Left renal pelvis (tissue), 4 donors: ENCODE measurements at regions not wholly inside any gene's neighbourhood (a gene's known extent, or its start where the extent isn't known, plus 50 kb on each side); places are given as distances from the start of the nearest gene placed in this dataset.
A peak's percentile ranks its signal among the peaks of the same experiment; 100 is the strongest.
"Not testable (repeated sequence)": the region's sequence is repeated elsewhere in the genome, so short reads cannot be mapped to it uniquely, and the experiment has no call there.

ENCODE experiments used
- DNase-seq, 4 donors: peaks; one replicate each; pipeline ENCODE4 v3.0.0-alpha.2; 2013; ENCODE audit warnings: low read depth in 4 of 4, low spot score in 3 of 4

DNA sequence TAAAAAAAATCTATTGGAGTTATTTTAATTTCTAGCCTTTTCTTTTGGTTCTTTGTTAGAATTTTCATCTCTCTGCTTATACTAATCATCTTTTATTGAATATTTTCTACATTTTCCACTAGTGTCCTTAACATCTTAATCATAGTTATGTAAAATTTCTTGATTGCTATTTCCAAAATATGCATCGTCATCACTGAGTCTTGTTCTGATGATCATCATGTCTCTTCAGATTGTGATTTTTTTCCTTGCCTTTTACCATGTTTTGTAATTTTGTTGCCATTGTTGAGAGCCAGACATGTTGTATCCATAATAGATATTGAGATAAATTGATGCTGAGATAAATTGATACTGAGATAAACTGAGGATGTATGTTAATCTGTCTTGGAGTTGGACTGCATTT is 919.1 kb upstream of the FOXG1 start:
- not testable (repeated sequence) for DNase-seq

DNA sequence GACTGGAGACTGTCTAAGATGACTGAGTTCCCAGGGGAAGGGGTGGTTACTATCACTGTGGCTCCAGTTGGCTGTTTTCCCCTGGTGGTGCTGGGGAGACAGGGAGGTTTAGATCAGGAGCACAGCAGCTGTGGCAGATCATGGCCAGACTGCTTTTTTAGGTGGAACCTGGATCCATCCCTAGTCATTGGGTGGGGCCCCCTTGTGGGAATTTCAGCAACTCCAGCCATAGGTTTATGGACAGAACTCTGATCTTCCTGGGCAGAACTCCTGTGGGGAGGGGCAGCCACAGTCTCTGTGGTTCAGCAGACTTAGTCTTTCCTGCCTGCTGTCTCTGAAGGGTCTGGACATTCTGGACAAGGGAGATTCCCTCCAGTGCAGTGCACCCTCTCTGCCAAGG is 917.4 kb upstream of the FOXG1 start:
- DNase-seq: not testable (repeated sequence)

DNA sequence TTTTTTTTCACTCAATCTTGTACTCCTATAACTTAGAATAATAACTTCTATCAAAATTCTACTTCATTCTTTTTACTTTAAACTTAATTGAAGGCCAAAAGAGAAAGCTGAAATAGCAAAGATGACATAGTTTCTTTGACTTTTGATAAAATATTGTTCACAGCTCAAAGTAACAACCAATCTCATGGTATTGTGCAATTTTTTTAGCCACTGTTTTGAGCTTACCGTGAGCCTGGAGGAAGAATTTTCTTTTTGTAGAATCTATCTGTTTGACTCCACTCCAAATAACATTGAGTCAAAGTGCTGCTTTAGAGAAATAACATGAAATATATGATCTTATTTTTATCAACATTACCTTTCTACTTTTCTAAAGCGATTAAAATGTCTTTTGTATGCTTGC is 903.9 kb upstream of the FOXG1 start:
- DNase-seq: no peak

DNA sequence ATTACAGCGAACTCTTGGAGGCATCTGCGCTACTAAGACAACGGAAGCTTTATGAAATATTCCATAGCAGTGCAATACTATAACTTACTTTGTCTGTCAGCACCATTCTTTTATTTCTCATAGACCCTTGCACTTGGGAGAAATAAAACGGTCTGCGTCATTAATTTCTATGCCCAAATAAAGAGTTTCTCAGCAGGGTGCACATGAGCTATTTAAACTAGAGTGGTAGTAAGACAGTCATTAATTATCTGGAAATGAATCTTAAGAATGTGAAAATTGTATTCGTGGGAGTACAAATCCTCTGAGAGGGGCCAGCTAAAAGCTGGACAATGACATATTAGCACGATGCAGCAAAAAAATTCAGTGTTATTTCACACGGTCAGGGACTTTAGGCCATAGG is 903.4 kb upstream of the FOXG1 start:
- peak in 1 of 4 donors; percentile 12 for DNase-seq

DNA sequence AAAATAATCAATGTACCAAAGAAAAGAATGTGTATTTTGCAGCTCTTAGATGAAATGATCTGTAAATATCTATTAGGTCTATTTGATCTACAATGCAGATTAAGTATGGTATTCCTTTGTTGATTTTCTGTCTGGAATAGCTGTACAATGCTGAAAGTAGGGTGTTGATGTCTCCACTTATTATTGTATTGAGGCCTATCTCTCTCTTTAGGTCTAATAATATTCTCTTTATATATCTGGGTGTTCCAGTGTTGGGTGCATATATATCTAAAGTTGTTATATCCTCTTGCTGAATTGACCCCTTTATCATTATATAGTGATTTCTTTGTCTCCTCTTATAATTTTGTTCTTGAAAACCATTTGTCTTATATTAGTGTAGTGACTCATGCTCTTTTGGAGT is 885.5 kb upstream of the FOXG1 start:
- no peak for DNase-seq

DNA sequence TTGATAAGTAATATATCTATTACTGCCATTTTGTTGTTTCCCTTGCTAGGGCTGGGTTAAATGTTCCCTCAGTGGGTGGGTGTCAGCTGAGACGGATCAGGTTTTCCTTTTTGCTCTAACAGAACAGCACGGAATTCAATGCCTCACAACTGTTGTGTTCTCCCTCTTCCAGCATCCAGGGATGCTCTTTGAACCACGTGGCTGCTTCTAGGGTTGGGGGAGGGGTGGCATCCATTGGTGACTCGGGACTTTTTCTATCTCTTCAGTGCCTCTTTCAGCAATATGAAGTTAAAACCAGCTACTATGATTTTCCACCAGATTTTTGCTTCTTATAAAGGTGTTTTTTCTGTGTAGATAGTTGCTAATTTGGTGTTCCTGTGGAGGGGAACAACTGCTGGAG is 884.9 kb upstream of the FOXG1 start:
- DNase-seq: no peak

DNA sequence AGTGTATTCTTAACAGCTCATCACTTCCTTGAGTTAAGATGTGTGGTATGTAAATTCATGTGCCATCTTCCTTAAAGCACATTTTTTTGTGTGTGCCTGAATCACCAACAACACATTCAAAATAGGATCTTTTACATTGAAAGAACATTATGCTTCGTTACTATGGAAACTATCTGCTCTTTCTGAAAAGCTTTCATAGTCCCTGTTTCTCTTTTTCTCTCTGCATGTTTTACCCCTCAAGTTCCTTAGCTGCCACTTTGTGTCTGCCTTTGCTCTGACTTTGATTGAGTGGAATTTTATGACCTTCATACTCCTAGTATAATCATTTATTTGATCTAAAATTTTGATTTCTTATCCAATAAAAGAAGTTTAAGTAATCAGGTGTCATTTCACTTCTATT is 880.3 kb upstream of the FOXG1 start:
- DNase-seq: no peak

DNA sequence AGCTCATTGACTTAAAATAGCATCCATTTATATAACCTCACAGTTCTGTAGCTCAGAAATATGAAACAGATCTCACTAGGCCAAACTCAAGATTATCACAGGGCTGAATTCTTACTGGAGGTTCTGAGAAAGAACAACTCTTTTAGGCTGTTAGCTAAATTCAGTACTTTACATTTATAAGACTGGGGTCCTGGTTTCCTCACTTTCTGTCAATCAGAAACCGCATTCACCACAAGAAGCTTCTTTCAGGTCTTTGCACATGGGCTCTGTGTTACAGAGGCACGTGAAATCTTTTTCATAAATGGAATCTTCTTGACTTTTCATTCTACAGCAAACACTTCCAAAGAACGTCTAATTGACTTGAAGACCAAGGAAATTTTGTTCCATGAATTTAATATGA is 876.3 kb upstream of the FOXG1 start:
- DNase-seq: no peak

DNA sequence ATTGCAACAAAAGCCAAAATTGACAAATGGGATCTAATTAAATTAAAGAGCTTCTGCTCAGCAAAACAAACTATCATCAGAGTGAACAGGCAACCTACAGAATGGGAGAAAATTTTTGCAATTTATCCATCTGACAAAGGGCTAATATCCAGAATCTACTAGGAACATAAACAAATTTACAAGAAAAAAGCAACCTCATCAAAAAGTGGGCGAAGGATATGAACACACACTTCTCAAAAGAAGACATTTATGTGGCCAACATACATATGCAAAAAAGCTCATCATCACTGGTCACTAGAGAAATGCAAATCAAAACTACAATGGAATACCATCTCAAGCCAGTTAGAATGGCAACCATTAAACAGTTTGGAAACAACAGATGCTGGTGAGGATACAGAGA is 858.1 kb upstream of the FOXG1 start:
- DNase-seq: not testable (repeated sequence)

DNA sequence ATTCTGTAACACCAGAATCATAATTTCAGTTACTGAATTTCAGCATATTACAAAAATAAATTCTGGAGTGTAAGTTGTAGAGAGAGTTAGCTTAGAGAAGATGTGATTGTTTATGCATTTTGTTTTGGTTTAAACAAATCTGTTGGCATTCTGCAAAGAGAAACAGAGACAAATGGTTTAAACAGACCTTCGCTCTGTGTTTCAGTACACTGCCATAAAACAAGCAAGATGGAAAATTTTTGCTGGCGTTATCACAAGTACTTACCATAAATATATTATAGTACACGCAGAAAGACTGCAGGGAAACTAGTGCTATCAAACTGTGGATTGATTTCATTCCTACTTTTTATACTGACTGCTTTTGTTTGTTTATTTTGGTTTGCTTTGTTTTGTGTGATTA is 850.3 kb upstream of the FOXG1 start:
- DNase-seq: no peak

DNA sequence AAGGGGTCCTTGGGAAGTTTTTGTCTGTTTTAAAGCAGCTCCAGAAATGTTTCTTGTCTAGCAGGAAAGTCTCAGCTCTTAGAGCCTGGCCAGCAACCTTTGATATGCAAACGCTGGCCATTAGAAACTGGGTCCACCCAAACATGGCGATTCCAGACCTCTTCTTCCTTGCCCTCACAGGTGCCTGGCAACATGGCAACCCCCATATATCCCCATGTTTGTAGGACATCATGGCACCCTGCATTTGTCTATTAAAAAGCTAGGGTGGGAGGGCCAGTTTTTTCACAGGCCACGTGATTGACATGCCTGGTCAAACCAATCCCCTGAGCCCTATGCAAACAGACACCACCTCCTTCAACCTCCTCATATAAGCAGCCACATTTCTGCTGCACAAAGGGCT is 848.7 kb upstream of the FOXG1 start:
- no peak for DNase-seq

DNA sequence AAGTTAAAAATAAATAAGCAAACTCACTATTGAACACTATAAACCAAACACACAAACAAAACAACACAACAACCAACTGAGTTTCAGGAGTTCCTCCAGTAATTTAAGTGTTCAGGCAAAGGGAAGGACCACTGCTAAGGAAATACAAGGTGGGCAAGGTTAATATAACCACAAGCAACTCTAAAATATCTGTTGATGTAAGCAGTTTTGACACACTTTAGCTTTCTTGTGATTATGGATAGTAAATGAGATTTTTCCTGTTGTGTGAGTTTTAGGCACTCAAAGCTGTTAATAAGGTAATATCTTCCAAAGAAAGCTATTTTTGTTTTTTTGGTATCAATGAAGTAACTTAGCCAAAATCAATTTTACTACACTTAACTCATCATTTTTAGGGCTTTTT is 839.1 kb upstream of the FOXG1 start:
- no peak for DNase-seq

DNA sequence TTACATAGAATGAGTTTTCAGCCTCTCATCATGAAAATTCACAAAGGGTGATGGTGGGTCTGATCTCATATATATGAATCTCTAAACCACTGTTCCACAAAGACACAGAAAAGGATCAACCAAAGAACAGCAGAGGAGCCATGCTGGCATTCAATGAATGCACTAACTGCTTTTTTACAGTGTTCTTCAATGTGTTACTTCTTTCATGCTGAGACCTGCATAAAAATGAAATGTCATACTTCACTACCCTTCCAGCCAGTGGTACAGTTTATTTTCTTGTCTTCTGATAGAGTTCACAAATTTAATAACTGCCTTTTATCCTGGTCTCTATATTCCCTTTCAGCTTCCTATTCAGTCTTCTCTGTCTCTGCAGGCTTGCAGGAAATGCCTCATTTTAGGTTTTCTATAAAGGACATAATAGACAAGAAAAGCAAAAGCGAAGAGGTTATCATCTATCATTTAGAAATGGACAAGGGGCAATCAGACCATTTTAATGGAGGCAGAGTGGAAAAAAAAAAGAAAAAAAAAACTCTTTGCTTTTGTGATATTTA is 836.7 kb upstream of the FOXG1 start:
- no peak for DNase-seq

DNA sequence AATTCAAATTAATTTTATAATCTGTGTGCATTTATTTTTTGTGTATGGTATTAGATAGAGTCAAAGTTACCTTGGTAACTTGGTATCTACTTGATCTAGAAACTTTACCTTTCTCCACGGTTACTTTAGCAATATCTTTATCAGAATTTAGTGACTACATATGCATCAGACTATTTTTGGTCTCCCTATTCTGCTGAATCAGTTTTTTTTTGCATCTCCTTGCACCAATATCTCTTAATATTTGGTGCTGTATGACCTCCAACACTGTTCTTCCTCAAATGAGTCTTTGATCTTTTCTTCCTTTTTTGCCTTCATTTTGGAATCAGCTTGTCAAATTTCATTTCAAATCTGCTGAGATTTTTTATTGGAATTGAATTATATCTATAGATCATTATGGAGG is 828.2 kb upstream of the FOXG1 start:
- DNase-seq: no peak

DNA sequence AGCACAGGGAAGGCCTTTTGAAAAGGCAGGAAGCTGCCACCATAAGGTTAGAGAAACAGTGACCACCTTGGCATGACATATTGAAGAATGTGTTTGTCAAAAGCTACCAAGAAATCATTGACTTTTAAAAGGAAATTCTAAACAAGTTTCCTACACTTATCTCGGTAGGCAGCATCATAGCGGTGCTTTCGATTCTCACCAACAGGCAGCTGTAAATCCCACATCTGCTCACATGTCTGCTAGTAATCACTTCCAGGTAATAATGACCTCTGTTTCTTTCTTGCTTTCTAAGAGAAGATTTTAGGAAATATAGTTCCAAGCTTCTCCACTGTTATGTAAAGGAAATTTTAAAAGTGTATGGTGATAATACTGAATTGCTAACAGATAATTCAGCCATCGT is 821.1 kb upstream of the FOXG1 start:
- DNase-seq: no peak

DNA sequence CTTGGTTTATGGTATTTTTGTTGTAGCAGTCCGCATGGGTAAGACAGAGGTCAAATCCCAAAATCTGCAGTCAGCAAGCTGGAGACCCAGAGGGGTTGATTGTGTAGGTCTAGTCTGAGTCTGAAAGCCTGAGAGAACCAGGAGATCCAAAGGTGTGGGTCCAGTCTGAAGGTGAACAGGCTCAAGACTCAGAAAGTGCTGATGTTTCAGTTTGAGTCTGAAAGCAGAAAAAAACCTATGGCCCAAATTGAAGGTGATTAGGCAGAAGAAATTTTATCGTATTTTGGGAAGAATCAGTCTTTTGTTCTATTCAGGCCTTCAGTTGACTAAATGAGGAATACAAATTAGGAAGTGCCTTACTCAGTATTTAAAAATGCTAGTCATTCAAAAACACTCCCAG is 807.8 kb upstream of the FOXG1 start:
- no peak for DNase-seq

DNA sequence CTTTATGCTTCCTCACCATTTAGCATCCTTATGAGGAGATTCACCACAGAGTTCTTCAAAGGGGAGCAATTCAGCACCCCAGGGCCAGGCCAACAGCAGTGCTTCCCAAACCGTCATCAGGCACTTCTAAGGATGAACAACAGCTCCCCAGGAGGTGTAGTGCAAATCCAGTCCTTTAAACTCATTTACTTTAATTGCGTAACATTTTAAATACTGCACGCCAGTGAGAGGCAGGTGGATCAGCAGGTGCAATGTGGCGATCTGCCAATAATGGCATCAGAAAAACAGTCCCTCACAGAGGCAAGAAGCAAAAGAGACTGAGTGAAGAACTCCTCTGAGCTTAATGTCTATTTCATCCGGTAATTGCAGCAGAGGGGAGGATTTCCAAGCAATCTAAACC is 770.9 kb upstream of the FOXG1 start:
- DNase-seq: no peak

DNA sequence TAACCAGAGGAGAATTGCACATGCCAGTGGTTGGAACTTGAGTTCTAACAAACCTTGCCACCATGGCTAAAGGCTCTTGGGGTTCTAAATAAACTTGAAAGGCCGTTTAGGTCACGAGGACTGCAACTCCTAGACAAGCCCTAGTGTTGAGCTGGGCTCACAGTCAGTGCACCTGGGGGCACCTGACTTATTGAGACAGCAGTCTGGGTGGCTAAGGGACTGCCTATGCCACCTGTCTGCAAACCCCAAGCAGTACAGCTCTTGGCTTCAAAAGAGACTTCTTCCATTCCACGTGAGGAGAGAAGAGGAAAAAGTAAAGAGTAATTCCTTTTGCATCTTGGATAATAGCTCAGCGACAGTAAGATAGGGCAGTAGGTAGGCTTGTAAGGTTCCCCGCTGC is 765.6 kb upstream of the FOXG1 start:
- DNase-seq: no peak

DNA sequence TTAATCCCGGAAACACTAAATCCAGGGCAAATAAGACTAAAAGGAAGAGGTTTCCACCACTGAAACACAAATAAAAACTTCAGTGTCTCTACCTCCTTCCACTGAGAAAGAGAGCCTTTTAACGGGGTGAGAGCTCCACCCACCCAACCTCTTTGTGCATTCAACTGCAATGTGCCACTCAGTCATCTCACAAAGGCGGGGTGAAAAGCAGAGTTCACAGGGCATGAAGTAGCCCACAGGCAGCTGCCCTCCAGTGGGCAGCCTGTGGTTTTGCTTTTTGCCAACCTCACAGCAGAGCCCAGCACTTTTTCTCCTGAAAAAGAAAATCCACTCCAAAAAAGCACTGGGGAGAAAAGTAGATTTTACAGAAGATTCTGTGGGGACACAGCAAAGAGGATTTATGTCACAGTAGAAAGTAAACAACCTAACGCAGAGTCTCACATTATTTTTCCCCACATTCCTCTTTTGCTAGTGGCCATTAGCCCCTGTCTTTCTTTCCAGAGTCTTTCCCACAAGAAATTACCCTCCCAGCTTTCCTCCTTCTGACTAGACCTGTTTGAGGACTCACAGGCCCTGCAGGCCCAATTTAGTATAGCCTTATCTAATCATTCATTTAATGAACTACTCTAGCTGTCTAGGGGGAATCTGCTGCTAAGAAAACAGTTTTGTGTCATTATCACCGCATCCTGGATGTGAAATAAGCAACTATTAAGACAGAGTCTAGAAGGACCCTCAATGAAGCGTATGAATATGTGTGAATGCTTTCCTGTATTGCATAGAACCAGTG is 753.8 kb upstream of the FOXG1 start:
- DNase-seq: no peak

DNA sequence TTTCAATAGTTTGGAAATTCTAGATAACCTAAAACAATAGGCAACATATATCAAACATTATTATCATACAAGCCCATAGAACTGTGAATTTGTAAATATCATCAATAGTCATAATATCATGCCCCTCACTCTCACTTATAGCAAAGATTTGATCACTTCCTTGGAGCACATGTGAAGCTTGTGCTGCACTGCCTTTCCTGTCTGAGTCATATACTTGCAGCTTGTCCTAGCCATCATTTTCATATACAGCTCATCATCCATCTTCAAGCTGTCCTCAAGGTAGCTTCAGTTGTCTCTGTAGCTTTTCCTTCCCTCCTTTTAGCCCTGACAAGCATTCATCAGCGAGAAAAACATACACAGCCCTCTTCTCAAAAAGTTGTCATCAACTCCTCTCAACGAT is 746.5 kb upstream of the FOXG1 start:
- no peak for DNase-seq

DNA sequence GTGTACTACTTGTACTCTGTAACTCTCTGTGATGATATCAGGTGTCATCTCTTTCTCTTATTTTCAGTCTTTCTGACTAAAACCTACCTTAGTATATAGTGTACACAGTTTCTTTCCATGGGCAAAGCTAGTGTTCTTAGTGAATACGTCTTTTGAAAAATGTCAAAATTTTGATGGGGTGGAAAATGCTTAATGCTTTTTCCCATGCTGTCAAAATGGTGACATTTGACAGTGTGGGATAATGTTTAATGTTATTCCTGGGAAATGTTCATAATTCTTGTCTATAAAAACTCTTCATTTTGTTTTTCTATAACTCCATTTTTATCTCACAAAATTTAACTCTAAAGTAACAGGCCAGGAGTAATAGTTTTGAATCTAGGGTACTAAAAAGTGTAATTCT is 742.7 kb upstream of the FOXG1 start:
- no peak for DNase-seq

DNA sequence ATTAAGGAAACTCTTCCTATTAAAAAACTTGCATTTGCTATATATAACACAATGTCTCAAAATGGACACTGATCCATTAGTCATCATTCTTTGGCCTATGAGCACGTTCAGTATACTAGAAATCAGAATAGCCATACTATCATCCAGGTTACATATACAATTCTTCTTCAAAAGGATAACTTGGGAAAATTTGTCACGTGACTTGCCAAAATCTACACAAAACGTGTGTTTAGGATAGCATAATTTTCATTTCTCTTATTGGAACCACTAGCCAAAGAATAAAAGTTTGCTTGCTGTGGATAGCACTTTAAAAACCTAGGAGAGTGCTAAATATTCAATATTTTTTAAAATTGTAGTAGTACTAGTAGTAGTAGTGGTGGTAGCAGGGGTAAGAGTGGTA is 714.3 kb upstream of the FOXG1 start:
- no peak for DNase-seq

DNA sequence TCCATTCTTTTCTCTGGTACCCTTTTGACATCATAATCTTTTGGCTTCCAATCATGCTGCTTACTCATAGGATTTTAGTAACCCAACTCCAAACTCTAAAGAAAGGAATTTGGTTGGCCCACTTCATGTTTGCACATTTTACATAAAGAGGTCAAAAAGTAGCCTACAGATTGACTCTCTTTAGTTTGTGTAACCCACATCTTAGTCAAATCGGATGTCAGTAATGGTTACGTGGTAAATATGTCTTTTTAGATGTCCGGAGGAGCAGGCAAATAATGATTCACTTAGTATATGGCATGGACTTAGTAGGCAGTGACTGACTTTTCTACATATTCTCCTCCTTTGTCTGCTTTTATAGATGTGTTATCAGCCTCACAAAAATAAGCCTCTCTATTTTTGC is 711.6 kb upstream of the FOXG1 start:
- no peak for DNase-seq
